Islet precursor cell (in vitro differentiated cells): ENCODE measurements at regions not wholly inside any gene's neighbourhood (a gene's known extent, or its start where the extent isn't known, plus 50 kb on each side); places are given as distances from the start of the nearest gene placed in this dataset.

ENCODE experiments used
- DNase-seq: peaks from one replicate; pipeline ENCODE4 v3.0.0-alpha.2; 2018

GRCh38 chr2:100767810-100768806 lies 51.8 kb upstream of the NPAS2 start:
- DNase-seq = no peak
